ENCODE measurements at regions not wholly inside any gene's neighbourhood (a gene's known extent, or its start where the extent isn't known, plus 50 kb on each side); places are given as distances from the start of the nearest gene placed in this dataset.
A peak's percentile ranks its signal among the peaks of the same experiment; 100 is the strongest.

- no peak for DNase-seq (ENCODE audit: low spot score)
- Histone ChIP-seq H3K4me2 (ENCODE audit: low read length) (no peak overlapping the region), H4K20me1 (ENCODE audit: insufficient read depth, low read length) (no peaks in the 10 kb centered on the region), H2AFZ (ENCODE audit: low read length) (no peak overlapping the region; the same call in 1 of the 2 replicates), H3K9me3 (ENCODE audit: low read length) (peaks cover 25% of the 10 kb centered on the region), H3K36me3 (ENCODE audit: insufficient read depth, low read length) (peaks cover 16% of the 10 kb centered on the region), H3K4me1 (ENCODE audit: insufficient read depth, low read length, poor library complexity, severe bottlenecking) (peaks cover 50% of the 10 kb centered on the region), H3K27ac (ENCODE audit: low read depth, low read length, poor library complexity, severe bottlenecking) (no peak overlapping the region), H3K9me2 (ENCODE audit: insufficient read depth, low read length) (no peaks in the 10 kb centered on the region), H3K79me2 (ENCODE audit: insufficient read depth, low read depth, low read length) (no peaks in the 10 kb centered on the region), H3K4me3 (ENCODE audit: low read depth, low read length, poor library complexity, severe bottlenecking) (no peak overlapping the region)
- intact Hi-C loops (cut with micrococcal nuclease; ENCODE audit: unreplicated experiment): no loop called here
- BruUV-seq (replicated peaks): no TSS peak
- ChIA-PET POLR2A (interaction anchor here (0.7 to 2.6 kb wide), 8 partner anchors 9 to 299 kb away, joined by 3 to 24 read pairs (median 6); no protein-coding TSS in a partner anchor), CTCF (ENCODE audit: unreplicated experiment) (interaction anchor here (0.6 to 1.2 kb wide), 2 partner anchors 22 to 114 kb away, joined by 3 to 4 read pairs; no protein-coding TSS in a partner anchor)
- no peak for TF ChIP-seq EZH2phosphoT487 (IDR thresholded peaks at IDR 0.05; ENCODE audit: borderline replicate concordance, low read depth, low read length)
- TF ChIP-seq CTCF (conservative IDR thresholded peaks at IDR 0.05; ENCODE audit: low read length): no peak
Observed at GRCh38 chr12:14261861-14262260, 103.6 kb upstream of the ATF7IP start.

- H3K4me2 ChIP-seq (ENCODE audit: low read length): no peak overlapping the region
- ChIA-PET POLR2A (interaction anchor here (1.0 to 2.6 kb wide), 7 partner anchors 10 to 188 kb away, joined by 3 to 24 read pairs (median 3); no protein-coding TSS in a partner anchor), CTCF (ENCODE audit: unreplicated experiment) (interaction anchor here (1.2 kb wide), 1 partner anchor 21 kb away, joined by 4 read pairs; no protein-coding TSS in a partner anchor)
- intact Hi-C loops (cut with micrococcal nuclease; ENCODE audit: unreplicated experiment): no loop called here
- no TSS peak for BruUV-seq (replicated peaks)
- peaks cover 39% of the 10 kb centered on the region for H3K4me1 ChIP-seq (ENCODE audit: insufficient read depth, low read length, poor library complexity, severe bottlenecking)
- TF ChIP-seq EZH2phosphoT487 (IDR thresholded peaks at IDR 0.05; ENCODE audit: borderline replicate concordance, low read depth, low read length) (no peak), CTCF (conservative IDR thresholded peaks at IDR 0.05; ENCODE audit: low read length) (no peak)
- H3K9me3 ChIP-seq (ENCODE audit: low read length): peaks cover 25% of the 10 kb centered on the region
- no peaks in the 10 kb centered on the region for H4K20me1 ChIP-seq (ENCODE audit: insufficient read depth, low read length)
- no peaks in the 10 kb centered on the region for H3K9me2 ChIP-seq (ENCODE audit: insufficient read depth, low read length)
- no peak for DNase-seq (ENCODE audit: low spot score)
- H3K4me3 ChIP-seq (ENCODE audit: low read depth, low read length, poor library complexity, severe bottlenecking): no peak overlapping the region
- H2AFZ ChIP-seq (ENCODE audit: low read length): peak overlapping the region; percentile 29; the same call in 1 of the 2 replicates
- H3K36me3 ChIP-seq (ENCODE audit: insufficient read depth, low read length): peaks cover 16% of the 10 kb centered on the region
- H3K79me2 ChIP-seq (ENCODE audit: insufficient read depth, low read depth, low read length): no peaks in the 10 kb centered on the region
- no peak overlapping the region for H3K27ac ChIP-seq (ENCODE audit: low read depth, low read length, poor library complexity, severe bottlenecking)
Observed at GRCh38 chr12:14262771-14263511, 102.5 kb upstream of the ATF7IP start.

GRCh38 chr12:14263742-14264141 is 101.7 kb upstream of the ATF7IP start:
- TF ChIP-seq CTCF (conservative IDR thresholded peaks at IDR 0.05; ENCODE audit: low read length): no peak
- TF ChIP-seq EZH2phosphoT487 (IDR thresholded peaks at IDR 0.05; ENCODE audit: borderline replicate concordance, low read depth, low read length): no peak
- Histone ChIP-seq H3K4me1 (ENCODE audit: insufficient read depth, low read length, poor library complexity, severe bottlenecking) (peaks cover 32% of the 10 kb centered on the region), H2AFZ (ENCODE audit: low read length) (no peak overlapping the region; the same call in 1 of the 2 replicates), H3K4me2 (ENCODE audit: low read length) (no peak overlapping the region), H3K27ac (ENCODE audit: low read depth, low read length, poor library complexity, severe bottlenecking) (no peak overlapping the region), H3K9me2 (ENCODE audit: insufficient read depth, low read length) (no peaks in the 10 kb centered on the region), H3K4me3 (ENCODE audit: low read depth, low read length, poor library complexity, severe bottlenecking) (no peak overlapping the region), H3K36me3 (ENCODE audit: insufficient read depth, low read length) (peaks cover 10% of the 10 kb centered on the region), H3K79me2 (ENCODE audit: insufficient read depth, low read depth, low read length) (no peaks in the 10 kb centered on the region), H4K20me1 (ENCODE audit: insufficient read depth, low read length) (no peaks in the 10 kb centered on the region), H3K9me3 (ENCODE audit: low read length) (peaks cover 18% of the 10 kb centered on the region)
- ChIA-PET POLR2A (interaction anchor here (0.5 to 2.6 kb wide), 6 partner anchors 9 to 131 kb away, joined by 3 to 11 read pairs (median 4); no protein-coding TSS in a partner anchor), CTCF (ENCODE audit: unreplicated experiment) (interaction anchor here (1.0 kb wide), 1 partner anchor 10 kb away, joined by 4 read pairs; no protein-coding TSS in a partner anchor)
- DNase-seq (ENCODE audit: low spot score): no peak
- intact Hi-C loops (cut with micrococcal nuclease; ENCODE audit: unreplicated experiment): no loop called here
- no TSS peak for BruUV-seq (replicated peaks)
